Amniotic epithelial cell (primary cell): ENCODE measurements at regions not wholly inside any gene's neighbourhood (a gene's known extent, or its start where the extent isn't known, plus 50 kb on each side); places are given as distances from the start of the nearest gene placed in this dataset.

Experiments
- DNase-seq: peaks from one replicate; pipeline ENCODE4 v3.0.0-alpha.2; 2010; ENCODE audit warnings: low read depth

- no peak for DNase-seq
Observed at GRCh38 chr10:117927871-117928270, 118.9 kb downstream of the RAB11FIP2 start.

GRCh38 chr10:117928281-117928680, 118.5 kb downstream of the RAB11FIP2 start:
- DNase-seq: no peak

GRCh38 chr10:117928741-117929140, 118.0 kb downstream of the RAB11FIP2 start:
- no peak for DNase-seq

DNA sequence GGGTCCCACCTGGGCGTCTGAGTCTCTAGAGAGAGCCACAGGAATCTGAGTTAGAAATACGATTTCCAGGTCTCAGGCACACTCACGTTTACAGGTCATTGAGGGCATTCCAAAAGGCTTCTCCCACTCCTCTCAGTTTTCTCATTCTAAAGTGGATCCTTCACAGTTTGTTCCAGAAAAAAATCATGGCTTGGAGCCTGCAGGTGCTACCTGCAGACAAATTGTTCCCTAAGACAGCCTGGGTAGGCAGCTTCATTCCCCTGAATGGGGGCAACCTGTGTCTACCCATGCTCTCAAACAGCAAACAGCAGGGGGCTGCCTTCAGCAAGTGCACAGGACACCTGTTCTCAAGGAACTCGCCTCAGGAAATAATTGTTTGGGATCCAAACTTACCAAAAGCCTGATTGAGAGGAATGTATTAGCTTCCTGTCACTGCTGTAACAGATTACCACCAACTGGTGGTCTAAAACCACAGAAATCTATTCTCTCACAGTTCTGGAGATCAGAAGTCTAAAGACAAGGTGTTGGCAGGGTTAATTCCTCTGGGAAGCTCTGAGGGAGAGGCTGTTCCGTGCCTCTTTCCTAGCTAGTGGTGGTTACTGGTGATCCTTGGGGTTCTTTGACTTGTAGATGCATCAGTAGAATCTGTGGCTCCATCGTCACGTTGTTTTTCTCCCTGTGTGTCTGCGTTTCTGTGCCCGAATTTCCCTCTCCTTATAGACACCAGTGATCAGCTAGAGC, 117.2 kb downstream of the RAB11FIP2 start:
- DNase-seq: no peak

GRCh38 chr10:117931078-117931477, 115.7 kb downstream of the RAB11FIP2 start:
- DNase-seq: no peak

- DNase-seq: no peak
Observed at GRCh38 chr10:117933036-117933435, 113.7 kb downstream of the RAB11FIP2 start.

DNA sequence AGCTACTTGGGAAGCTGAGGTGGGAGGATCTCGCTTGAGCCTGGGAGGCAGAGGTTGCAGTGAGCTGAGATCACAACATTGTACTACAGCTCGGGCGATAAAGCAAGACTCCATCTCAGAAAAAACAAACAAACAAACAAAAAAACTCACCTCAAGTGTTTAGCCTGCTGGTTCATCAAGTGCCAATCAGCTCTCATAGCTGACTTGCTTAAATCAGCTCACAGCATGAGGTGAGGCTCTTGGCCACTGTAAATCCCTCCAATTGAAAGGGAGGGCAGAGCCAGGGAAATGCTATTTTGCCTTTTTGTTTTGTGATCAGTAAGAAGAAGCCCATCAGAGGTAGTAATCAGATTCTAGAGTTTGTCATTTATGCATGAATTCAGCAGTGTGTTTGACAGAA, 112.3 kb downstream of the RAB11FIP2 start:
- DNase-seq: no peak

- DNase-seq: no peak
Observed at GRCh38 chr10:117936141-117936540, 110.6 kb downstream of the RAB11FIP2 start.

DNA sequence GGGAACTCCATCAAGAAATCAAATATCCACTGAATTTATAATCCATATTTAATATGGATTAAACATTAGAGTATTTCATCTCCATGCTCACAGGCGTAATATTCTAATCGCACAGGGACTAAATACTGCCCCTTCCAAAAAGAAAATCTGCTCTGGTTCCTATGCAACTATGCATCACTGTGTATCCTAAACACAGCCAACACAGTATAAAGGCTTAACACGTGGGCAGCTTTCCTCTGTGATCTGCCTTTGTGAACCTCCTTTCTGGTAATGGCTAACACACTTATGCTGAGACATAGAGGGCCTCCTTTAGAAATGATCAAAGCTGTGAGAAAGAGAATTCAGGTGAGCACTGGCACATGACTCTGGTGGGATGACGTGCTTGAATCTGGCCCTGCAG, 110.2 kb downstream of the RAB11FIP2 start:
- no peak for DNase-seq

GRCh38 chr10:117936976-117937375, 109.8 kb downstream of the RAB11FIP2 start:
- DNase-seq: no peak

GRCh38 chr10:117938104-117938503, 108.6 kb downstream of the RAB11FIP2 start:
- DNase-seq: no peak

GRCh38 chr10:117942226-117942625, 104.5 kb downstream of the RAB11FIP2 start:
- no peak for DNase-seq

DNA sequence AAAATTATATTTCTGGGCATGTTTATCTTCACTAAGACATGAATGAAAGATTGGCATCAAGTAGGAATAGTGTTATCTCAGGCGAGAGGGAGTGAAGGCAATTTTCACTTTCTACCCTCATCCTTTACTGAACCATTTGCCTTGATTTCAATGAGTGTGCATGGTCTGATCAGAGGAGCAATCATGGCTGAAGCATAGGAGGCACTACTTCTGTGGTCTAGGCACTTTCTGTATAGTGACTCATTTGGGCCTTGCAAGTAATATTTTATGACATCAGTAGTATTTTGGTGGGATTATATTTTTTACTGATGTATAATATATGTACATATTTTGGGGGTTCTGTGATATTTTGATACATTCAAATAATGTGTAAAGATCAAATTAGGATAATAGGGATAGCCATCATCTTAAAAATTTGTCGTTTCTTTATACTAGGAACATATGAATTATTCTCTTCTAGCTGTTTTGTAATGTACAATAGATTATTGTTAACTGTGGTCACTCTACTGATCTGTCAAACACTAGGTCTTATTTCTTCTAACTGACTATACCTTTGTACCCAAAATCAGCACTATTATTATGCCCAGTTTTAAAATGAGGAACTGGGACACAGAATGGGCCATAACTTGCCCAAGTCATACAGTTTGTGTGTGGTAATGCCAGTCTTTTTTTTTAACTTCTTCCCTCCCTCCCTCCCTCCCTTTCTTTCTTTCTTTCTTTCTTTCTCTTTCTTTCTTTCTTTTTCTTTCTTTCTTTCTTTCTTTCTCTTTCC, 101.9 kb downstream of the RAB11FIP2 start:
- no peak for DNase-seq

GRCh38 chr10:117945651-117946050, 101.1 kb downstream of the RAB11FIP2 start:
- no peak for DNase-seq

DNA sequence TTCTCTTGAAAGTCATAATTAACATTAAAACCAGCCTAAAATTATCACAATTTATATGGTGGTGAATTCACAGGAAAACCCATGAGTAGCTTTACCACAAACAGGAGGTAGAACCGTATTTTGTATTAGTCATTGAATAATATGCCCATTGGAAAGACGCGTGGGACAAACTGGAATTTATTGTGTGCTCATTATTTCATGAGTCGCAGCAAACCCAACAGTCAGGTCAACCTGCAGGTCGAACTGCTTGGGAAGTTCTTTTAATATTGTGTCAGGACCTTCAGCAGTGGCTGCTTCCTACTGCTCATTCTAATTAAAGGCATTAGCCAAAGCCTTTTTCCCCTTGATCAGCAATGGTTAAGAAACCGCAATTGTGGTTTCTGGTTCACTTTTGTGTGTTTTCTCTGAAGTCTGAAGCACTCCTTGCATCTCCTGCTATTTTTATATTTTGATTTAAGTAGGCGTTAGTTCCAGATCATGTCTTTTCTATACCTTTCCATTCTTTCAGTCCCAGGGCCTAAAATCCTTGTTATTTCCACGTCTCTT, 100.1 kb downstream of the RAB11FIP2 start:
- no peak for DNase-seq

GRCh38 chr10:117948493-117948892, 98.2 kb downstream of the RAB11FIP2 start:
- no peak for DNase-seq

- no peak for DNase-seq
Observed at GRCh38 chr10:117950408-117950807, 96.3 kb downstream of the RAB11FIP2 start.
